Hippocampal formation (tissue), 2 donors: ENCODE measurements at regions not wholly inside any gene's neighbourhood (a gene's known extent, or its start where the extent isn't known, plus 50 kb on each side); places are given as distances from the start of the nearest gene placed in this dataset.

ENCODE experiments used
- DNase-seq, 2 donors: peaks; one replicate each; lab custom pipeline; 2025; lab: John Stamatoyannopoulos, UW

DNA sequence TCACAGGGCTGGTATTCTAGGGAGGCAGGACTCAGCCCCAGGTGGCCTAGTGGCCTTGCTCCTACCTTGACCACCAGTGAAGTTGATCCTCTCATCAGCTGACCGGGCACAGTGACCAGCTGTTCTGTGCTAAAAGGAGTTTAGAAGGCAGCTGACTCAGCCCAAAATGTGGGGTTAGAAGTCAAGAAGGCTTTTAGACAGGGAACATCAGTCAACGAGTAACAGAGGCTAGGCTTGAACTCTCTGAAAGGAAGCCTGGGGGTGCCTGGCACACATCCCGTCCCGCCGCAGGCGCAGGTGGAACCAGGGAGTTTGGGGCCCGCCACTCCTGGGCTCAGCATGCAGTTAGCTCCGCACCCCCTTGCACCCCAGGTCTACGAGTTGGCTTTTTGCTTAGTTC lies 114.9 kb upstream of the SLC45A1 start:
- no peak for DNase-seq

- no peak for DNase-seq
Measured at GRCh38 chr1:8202182-8202905, 115.6 kb upstream of the SLC45A1 start.

GRCh38 chr1:8201331-8201861 lies 116.5 kb upstream of the SLC45A1 start:
- no peak for DNase-seq

- no peak for DNase-seq
Measured at GRCh38 chr1:8200317-8201115, 117.4 kb upstream of the SLC45A1 start.

DNA sequence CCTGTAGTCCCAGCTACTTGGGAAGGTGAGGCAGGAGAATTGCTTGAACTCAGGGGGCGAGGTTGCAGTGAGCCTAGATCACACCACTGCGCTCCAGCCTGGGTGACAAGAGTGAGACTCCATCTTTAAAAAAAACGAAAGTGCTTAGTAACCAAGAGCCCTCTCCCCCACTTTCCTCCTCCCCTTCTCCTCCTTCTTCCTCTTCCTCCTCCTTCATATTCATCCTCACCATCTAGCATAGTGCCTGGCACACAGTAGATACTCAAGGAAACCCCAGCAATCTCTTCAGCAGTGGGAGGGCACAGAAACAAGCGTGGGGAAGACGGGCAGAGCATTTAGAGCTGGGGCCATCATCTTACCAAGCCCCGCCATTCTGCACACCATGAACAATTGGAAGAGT lies 119.4 kb upstream of the SLC45A1 start:
- DNase-seq = no peak

DNA sequence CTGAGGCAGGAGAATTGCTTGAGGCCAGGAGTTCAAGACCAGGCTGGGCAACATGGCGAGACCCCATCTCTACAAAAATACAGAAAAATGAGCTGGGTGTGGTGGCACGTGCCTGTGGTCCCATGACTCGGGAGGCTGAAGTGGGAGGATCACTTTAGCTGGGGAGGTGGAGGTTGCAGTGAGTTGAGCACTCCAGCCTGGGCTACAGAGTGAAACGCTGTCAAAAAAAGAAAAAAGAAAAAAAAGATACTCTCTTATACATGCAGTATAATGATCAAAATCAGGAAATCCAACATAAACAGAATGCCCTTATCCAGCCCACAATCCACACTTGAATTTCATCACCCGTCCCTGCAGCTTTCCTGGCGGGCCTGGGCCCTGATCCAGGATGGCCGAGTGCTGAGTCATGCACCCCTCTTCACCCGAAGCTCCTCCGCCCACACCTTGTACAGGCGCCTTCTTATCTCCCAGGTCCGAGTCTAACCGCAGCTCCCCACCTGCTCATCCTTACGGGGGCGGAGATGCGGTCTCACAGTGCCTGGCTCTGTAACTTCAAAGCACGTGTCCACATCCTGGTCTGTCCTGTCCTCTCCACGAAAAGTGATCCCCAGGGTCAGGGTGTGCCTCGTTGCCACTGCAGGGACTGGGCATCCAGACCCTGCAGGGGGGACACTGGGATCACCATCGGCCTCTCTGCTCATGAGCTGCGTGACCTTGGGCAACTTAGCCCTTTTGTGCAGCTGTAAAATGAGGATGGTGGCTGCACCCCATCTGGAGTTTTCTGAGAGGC lies 120.2 kb upstream of the SLC45A1 start:
- DNase-seq = no peak

GRCh38 chr1:8194481-8195227 lies 123.3 kb upstream of the SLC45A1 start:
- no peak for DNase-seq

DNA sequence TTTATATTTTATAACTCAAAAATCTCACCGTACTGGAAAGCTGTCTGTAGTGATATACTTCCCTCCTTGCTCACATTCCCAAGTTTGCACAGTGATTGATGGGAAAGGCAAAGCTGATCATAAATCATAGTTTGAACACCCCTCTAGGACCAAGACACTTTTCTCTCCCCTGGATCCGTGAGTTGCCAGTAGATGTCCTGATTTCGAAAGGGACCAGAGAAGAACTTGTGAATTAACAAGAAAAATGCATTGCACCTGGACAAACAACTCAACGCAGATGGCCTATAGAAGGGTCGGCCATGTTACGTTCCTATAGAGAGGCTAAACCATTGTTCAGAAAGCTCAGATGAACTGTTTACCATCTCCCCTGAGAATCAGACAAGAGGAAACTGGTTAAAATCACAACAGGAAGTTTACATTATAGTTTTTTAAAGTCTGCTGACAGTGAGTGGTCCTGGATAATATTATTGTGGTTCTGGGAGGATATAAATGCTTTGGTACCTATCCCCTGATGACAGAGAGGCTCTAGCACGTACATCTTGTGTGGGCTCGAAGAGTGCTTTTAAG lies 124.0 kb upstream of the SLC45A1 start:
- no peak for DNase-seq

- DNase-seq = no peak
Measured at GRCh38 chr1:8191474-8191873, 126.4 kb upstream of the SLC45A1 start.

- DNase-seq = no peak
Measured at GRCh38 chr1:8189931-8190483, 127.9 kb upstream of the SLC45A1 start.

DNA sequence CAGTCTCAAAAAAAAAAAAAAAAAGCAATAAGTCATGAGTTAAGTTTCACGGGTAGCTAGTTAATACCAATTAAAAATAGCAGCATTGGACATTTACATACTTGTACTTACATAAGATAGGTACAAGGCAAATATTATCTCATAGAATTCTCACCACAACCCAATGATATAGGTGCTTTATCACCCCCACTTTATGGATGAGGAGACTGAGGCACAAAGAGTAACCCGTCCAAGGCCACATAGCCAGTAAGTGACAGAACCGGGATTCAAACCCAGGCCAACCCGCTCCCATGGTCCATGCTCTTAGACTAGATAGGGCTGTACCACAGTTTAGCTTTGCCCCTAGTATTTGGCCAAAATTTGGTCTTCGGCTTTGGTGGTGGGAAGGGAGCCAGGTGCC lies 132.5 kb upstream of the SLC45A1 start:
- DNase-seq = no peak

DNA sequence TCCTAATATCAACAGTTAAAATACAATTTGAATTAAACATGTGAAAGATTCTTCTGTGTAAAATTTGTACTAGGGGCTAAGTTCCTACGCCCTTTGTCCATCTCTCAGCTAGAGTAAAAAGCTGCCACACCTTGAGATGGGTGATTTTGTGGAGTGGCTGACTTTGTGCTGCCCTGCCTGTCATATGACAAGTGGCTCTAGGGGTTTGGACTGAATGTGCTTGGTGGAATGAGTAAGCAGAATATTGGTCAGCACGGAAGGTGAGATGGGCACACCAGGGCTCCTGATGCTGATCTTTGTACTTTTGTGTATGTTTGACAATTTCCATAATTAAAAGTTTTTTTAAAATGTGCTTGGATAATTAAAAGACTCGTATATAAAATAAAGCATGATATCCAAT lies 133.6 kb upstream of the SLC45A1 start:
- no peak for DNase-seq

- DNase-seq = no peak
Measured at GRCh38 chr1:8182034-8182761, 135.7 kb upstream of the SLC45A1 start.

DNA sequence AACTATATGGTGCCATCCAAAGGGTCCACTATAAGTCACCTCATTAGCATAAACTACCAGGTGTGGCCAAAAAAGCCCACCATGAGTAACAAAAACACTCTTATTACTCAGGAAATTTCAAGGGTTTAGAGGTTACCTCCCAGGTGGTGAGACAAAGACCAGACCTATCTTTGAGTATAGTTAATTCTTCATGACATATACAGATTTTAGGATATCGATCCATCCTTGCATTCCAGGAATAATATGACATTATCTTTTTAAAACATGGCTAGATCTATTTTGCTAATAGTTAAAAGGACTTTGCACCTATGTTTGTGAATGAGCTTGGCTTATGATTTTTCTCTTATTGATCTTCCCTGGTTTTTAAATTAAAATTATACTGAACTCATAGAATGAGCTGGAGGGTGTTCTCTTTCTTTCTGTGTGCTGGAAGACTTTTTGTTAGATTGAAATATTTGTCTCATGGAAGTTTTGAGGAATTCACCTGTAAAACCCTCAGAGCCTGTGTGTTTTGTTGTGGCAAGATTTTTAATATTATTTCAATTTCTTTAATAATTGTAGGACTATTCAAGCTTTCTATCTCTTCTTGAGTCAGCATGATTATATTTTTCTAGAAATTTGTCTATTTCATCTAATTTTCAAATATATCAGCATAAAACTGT lies 138.7 kb upstream of the SLC45A1 start:
- no peak for DNase-seq

- DNase-seq = no peak
Measured at GRCh38 chr1:8176279-8176678, 141.6 kb upstream of the SLC45A1 start.

GRCh38 chr1:8174807-8175206 lies 143.1 kb upstream of the SLC45A1 start:
- no peak for DNase-seq

DNA sequence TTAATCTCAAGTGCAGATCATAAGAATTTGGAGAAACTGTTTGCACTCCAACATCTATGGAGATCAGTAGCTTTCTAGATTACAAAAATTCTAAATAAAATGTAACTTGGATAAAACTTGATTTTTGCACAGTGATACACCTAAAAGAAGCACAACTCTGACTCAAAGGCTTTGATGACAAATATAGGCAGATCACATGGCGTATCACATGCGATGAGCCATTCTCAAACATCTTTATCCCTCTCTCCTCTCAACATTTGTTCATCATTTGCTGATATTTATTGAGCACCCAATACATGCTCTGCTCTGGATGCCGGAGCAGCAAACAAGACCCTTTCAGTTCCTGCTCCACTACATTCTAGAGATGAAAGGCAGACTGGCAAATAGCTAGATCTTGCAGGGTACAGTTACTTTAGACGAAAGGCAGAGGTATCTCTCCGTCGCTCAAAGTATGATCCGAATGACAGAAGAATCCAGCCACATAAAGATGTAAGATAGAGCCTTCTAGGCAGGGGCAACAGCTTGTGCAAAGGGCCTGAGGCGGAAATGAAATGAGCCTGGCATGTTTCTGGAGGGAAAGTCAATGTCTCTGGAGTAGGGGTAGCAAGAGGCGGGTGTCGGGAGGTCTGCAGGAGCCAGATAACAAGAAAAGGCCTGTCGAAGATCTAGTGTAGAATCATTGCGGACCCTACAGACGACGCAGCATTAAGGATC lies 145.8 kb upstream of the ERRFI1 start:
- DNase-seq = no peak

- no peak for DNase-seq
Measured at GRCh38 chr1:8170059-8170835, 144.1 kb upstream of the ERRFI1 start.
